ENCODE measurements at regions not wholly inside any gene's neighbourhood (a gene's known extent, or its start where the extent isn't known, plus 50 kb on each side); places are given as distances from the start of the nearest gene placed in this dataset.
A peak's percentile ranks its signal among the peaks of the same experiment; 100 is the strongest.
"Not testable (repeated sequence)": the region's sequence is repeated elsewhere in the genome, so short reads cannot be mapped to it uniquely, and the experiment has no call there.

DNA sequence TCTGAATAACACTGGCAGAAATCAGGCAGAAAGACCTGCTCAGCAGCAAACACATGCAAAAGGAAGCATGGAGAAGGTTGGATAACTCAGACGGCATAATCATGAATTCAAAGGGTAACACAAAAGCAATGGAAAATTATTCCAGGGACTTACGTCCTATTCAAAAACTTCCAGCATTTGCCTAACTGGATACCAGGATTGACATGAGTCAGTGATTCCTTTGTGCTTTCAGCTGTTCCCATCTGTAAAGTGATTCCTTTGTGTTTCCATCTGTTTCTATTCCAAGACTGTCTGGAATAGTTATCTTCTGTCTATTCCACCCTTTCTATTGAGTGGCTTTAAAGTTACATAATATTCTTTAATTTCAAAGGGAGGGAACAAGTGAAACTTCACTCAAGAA lies 1361.7 kb upstream of the CDH9 start:
- Histone ChIP-seq H3K36me3 (ENCODE audit: control insufficient read depth, insufficient read depth, low read length) (no peaks in the 10 kb centered on the region), H3K27me3 (ENCODE audit: control insufficient read depth, insufficient read depth, low read length) (no peaks in the 10 kb centered on the region), H3K4me3 (ENCODE audit: low read depth, low read length) (no peak overlapping the region)
- TF ChIP-seq, protein P1, sequence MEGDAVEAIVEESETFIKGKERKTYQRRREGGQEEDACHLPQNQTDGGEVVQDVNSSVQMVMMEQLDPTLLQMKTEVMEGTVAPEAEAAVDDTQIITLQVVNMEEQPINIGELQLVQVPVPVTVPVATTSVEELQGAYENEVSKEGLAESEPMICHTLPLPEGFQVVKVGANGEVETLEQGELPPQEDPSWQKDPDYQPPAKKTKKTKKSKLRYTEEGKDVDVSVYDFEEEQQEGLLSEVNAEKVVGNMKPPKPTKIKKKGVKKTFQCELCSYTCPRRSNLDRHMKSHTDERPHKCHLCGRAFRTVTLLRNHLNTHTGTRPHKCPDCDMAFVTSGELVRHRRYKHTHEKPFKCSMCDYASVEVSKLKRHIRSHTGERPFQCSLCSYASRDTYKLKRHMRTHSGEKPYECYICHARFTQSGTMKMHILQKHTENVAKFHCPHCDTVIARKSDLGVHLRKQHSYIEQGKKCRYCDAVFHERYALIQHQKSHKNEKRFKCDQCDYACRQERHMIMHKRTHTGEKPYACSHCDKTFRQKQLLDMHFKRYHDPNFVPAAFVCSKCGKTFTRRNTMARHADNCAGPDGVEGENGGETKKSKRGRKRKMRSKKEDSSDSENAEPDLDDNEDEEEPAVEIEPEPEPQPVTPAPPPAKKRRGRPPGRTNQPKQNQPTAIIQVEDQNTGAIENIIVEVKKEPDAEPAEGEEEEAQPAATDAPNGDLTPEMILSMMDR (IDR thresholded peaks at IDR 0.05; ENCODE audit: insufficient read depth, low read length, severe bottlenecking) = no peak
- FAIRE-seq = no peak
- DNase-seq (ENCODE audit: low read depth) = no peak

DNA sequence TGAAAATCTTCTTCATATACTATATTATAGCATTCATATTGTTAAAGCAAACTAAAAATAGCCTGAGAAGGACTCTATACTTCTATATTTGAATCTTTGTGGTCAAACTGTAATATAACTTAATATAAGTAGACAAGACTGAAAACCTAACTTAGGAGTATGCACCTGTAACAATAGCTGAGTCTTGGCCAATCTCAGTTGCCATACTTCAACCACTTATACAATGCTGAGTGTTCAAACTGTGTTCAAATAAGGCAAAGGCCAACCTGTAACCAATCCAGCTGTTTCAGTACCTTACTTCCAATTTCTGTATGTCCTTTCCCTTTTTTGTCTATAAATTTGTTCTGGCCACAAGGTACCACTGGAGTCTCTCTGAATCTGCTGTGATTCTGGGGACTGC lies 1360.8 kb upstream of the CDH9 start:
- FAIRE-seq = no peak
- Histone ChIP-seq H3K27me3 (ENCODE audit: control insufficient read depth, insufficient read depth, low read length) (no peaks in the 10 kb centered on the region), H3K4me3 (ENCODE audit: low read depth, low read length) (no peak overlapping the region), H3K36me3 (ENCODE audit: control insufficient read depth, insufficient read depth, low read length) (no peaks in the 10 kb centered on the region)
- no peak for DNase-seq (ENCODE audit: low read depth)
- TF ChIP-seq, protein P1 (IDR thresholded peaks at IDR 0.05; ENCODE audit: insufficient read depth, low read length, severe bottlenecking) = no peak

DNA sequence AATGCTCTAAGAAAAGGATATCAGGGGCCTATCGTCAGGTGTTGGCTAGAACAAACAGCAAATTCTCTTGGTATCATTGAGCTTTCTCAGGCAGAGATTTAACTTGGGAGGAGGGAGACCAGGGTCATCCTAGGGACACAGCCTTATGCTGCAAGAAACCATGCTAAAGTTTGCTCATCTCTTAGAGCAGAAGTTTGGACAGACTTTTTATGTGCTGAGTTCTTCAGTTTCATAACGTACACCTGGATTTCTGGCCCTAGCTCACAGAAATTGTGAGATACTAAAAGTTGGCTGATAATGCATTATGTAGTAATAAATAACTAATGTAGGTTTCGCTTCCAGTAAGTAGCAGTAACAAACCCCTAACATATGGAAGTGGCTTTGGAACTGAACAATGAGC lies 1359.8 kb upstream of the CDH9 start:
- TF ChIP-seq, protein P1 (IDR thresholded peaks at IDR 0.05; ENCODE audit: insufficient read depth, low read length, severe bottlenecking) = no peak

DNA sequence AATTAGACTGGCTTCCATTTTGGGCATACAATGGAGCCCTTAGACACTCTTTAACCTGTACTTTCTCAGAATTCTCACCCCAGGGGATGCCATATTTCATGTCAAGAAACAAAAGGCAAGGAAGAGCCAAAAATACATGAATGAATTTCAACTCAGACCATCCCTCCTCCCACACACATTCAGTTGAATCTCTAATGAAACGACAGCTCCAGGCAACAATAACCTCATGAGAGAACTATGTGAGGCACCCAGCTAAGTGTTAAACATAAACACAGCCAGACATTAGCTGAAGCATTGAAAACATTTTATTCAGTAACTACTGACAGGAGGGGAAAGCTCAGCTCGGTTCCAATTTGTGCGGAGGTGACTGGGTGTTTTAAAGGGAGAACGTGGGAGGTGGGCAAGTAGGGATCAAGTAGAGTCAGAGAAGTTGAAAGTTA lies 1359.1 kb upstream of the CDH9 start:
- Histone ChIP-seq H3K4me3 (ENCODE audit: low read depth, low read length) (no peak overlapping the region), H3K36me3 (ENCODE audit: control insufficient read depth, insufficient read depth, low read length) (no peaks in the 10 kb centered on the region), H3K27me3 (ENCODE audit: control insufficient read depth, insufficient read depth, low read length) (no peaks in the 10 kb centered on the region)
- peak; percentile 65 for DNase-seq (ENCODE audit: low read depth)
- FAIRE-seq = no peak
- TF ChIP-seq, protein P1 (IDR thresholded peaks at IDR 0.05; ENCODE audit: insufficient read depth, low read length, severe bottlenecking) = no peak

More for the DNA sequence above, 1359.8 kb upstream of the CDH9 start:
- Histone ChIP-seq H3K36me3 (ENCODE audit: control insufficient read depth, insufficient read depth, low read length) (no peaks in the 10 kb centered on the region), H3K27me3 (ENCODE audit: control insufficient read depth, insufficient read depth, low read length) (no peaks in the 10 kb centered on the region), H3K4me3 (ENCODE audit: low read depth, low read length) (no peak overlapping the region)
- FAIRE-seq = no peak
- no peak for DNase-seq (ENCODE audit: low read depth)

DNA sequence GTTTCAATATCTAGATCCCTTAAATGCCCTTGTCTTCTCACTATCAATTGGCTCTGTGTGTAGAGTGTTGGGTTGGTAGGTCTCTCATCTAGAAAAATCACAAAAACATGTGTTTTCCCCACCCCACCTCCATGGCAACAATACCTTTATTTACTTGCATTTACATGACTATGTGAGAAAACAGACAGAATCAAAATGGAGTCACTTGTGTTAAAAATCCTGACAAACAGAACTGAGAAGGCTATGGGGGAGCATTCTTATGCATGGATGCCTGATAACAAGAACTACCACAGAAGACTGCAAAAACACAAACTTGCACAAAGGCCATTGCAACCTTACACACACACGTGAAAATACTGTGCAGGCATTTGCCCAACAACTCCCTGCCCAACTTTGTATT lies 1352.9 kb upstream of the CDH9 start:
- H3K36me3 ChIP-seq (ENCODE audit: control insufficient read depth, insufficient read depth, low read length) = no peaks in the 10 kb centered on the region
- no peak for DNase-seq (ENCODE audit: low read depth)
- FAIRE-seq = no peak
- TF ChIP-seq, protein P1 (IDR thresholded peaks at IDR 0.05; ENCODE audit: insufficient read depth, low read length, severe bottlenecking) = no peak
- H3K27me3 ChIP-seq (ENCODE audit: control insufficient read depth, insufficient read depth, low read length) = no peaks in the 10 kb centered on the region
- H3K4me3 ChIP-seq (ENCODE audit: low read depth, low read length) = no peak overlapping the region

DNA sequence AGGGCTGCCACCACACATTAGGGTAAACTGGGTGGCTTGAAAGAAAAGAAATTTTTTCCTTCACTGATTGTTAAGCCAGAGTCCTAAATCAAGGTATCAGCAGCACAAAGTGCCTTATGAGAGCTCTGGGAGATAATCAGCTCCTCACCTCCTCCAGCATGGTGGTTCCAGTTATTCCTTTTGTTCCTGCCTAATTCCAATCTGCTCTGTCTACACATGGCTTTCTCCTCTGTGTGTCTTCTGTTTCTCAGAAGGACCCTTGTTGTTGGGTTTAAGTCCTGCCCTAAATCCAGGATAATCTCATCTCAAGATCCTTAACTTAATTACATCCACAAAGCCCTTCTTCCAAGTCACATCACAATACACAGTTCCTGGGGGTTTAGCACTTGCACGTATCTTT lies 1352.0 kb upstream of the CDH9 start:
- no peak overlapping the region for H3K4me3 ChIP-seq (ENCODE audit: low read depth, low read length)
- no peak for FAIRE-seq
- TF ChIP-seq, protein P1 (IDR thresholded peaks at IDR 0.05; ENCODE audit: insufficient read depth, low read length, severe bottlenecking) = no peak
- no peaks in the 10 kb centered on the region for H3K27me3 ChIP-seq (ENCODE audit: control insufficient read depth, insufficient read depth, low read length)
- DNase-seq (ENCODE audit: low read depth) = no peak
- H3K36me3 ChIP-seq (ENCODE audit: control insufficient read depth, insufficient read depth, low read length) = no peaks in the 10 kb centered on the region

DNA sequence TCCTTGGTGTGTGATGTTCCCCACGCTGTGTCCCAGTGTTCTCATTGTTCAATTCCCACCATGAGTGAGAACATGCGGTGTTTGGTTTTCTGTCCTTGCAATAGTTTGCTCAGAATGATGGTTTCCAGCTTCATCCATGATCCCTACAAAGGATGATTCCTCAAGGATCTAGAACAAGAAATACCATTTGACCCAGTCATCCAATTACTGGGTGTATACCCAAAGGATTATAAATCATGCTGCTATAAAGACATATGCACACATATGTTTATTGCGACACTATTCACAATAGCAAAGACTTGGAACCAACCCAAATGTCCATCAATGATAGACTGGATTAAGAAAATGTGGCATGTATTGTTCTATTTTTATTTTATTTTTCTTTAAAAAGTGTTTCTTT lies 1351.3 kb upstream of the CDH9 start:
- H3K27me3 ChIP-seq (ENCODE audit: control insufficient read depth, insufficient read depth, low read length); H3K36me3 ChIP-seq (ENCODE audit: control insufficient read depth, insufficient read depth, low read length); H3K4me3 ChIP-seq (ENCODE audit: low read depth, low read length); FAIRE-seq: not testable (repeated sequence)
- DNase-seq (ENCODE audit: low read depth) = peak; percentile 21
